H1 (cell line): ENCODE measurements at regions not wholly inside any gene's neighbourhood (a gene's known extent, or its start where the extent isn't known, plus 50 kb on each side); places are given as distances from the start of the nearest gene placed in this dataset.

Source experiments
- CTCF ChIA-PET: fragments of 300-600 bp; sonication (Branson Sonifier 250); formaldehyde crosslinking; loops from one replicate; lab custom pipeline; 2021; ENCODE audit not compliant: partially characterized antibody; lab: Charles Lee
- POLR2A ChIA-PET: fragments of 300-600 bp; sonication (Branson Sonifier 250); formaldehyde crosslinking; loops from one replicate; lab custom pipeline; 2021; ENCODE audit warnings: inconsistent platforms; ENCODE audit not compliant: partially characterized antibody; lab: Charles Lee
- DNase-seq, 2 experiments: peaks; one replicate each; pipeline versions ENCODE4 v3.0.0 to v3.0.0-alpha.2; 2010 to 2022; ENCODE audit warnings: low spot score in 2 of 2, low read depth in 1 of 2, mixed read lengths in 1 of 2
- FAIRE-seq: peaks from 2 replicates; lab custom pipeline; 2011; peaks lifted over from hg19 to GRCh38; lab: Jason Lieb, UNC
- H2AFZ ChIP-seq: 2 replicates; pipeline ENCODE4 v1.8.1; 2012; ENCODE audit warnings: low read length, inconsistent platforms
- H2AK5ac ChIP-seq: 2 replicates; pipeline ENCODE4 v1.6.1; 2013; ENCODE audit warnings: low read depth, low read length
- H2BK120ac ChIP-seq: replicated peaks from 2 replicates; pipeline ENCODE3; 2013; ENCODE audit warnings: low read depth, low read length, inconsistent platforms
- H2BK12ac ChIP-seq: 2 replicates; pipeline ENCODE4 v1.6.1; 2013; ENCODE audit warnings: low read depth, low read length
- H2BK15ac ChIP-seq: 2 replicates; pipeline ENCODE4 v1.6.1; 2013; ENCODE audit warnings: low read length
- H2BK20ac ChIP-seq: 2 replicates; pipeline ENCODE4 v1.6.1; 2013; ENCODE audit warnings: low read length
- H2BK5ac ChIP-seq: 2 replicates; pipeline ENCODE4 v1.6.1; 2013; ENCODE audit warnings: low read depth, low read length
- H3K14ac ChIP-seq: 2 replicates; pipeline ENCODE4 v1.6.1; 2013; ENCODE audit warnings: inconsistent platforms; ENCODE audit not compliant: insufficient read length
- H3K18ac ChIP-seq: 2 replicates; pipeline ENCODE4 v1.6.1; 2013; ENCODE audit warnings: low read length; ENCODE audit errors: extremely low read depth
- H3K23ac ChIP-seq: 2 replicates; pipeline ENCODE4 v1.6.1; 2013; ENCODE audit warnings: inconsistent platforms; ENCODE audit not compliant: insufficient read length
- H3K23me2 ChIP-seq: 2 replicates; pipeline ENCODE4 v1.6.1; 2013; ENCODE audit warnings: low read depth, low read length
- H3K27ac ChIP-seq: 2 replicates; pipeline ENCODE4 v1.6.1; 2011; ENCODE audit warnings: low read depth, low read length, inconsistent platforms
- H3K27me3 ChIP-seq, 4 experiments: replicated peaks in 1 of 4; 1 replicate in 1 of 4; 2 replicates in 3 of 4; pipeline versions ENCODE4 v1.6.1 to v1.8.1; 2011 to 2013; ENCODE audit warnings: low read length in 3 of 4, mild to moderate bottlenecking in 3 of 4, inconsistent platforms in 2 of 4, mixed read lengths in 2 of 4, moderate library complexity in 1 of 4; ENCODE audit not compliant: control insufficient read depth in 3 of 4, insufficient read depth in 3 of 4; ENCODE audit errors: extremely low read depth in 1 of 4
- H3K36me3 ChIP-seq, 4 experiments: 2 replicates each; pipeline versions ENCODE4 v1.6.1 to v1.8.1; 2011 to 2013; ENCODE audit warnings: mild to moderate bottlenecking in 4 of 4, low read length in 3 of 4, moderate library complexity in 2 of 4, control low read depth in 1 of 4, inconsistent platforms in 1 of 4; ENCODE audit not compliant: insufficient read depth in 4 of 4, control insufficient read depth in 2 of 4
- H3K4ac ChIP-seq: replicated peaks from 2 replicates; pipeline ENCODE3; 2013; ENCODE audit warnings: low read length, low read depth, mixed read lengths, inconsistent platforms; ENCODE audit not compliant: insufficient read length
- H3K4me1 ChIP-seq, 4 experiments: replicated peaks in 1 of 4; 1 replicate in 1 of 4; 2 replicates in 3 of 4; pipeline versions ENCODE4 v1.6.1 to v1.8.1; 2011 to 2013; ENCODE audit warnings: low read length in 3 of 4, inconsistent platforms in 2 of 4, mixed read lengths in 1 of 4; ENCODE audit not compliant: insufficient read depth in 4 of 4, control insufficient read depth in 3 of 4
- H3K4me2 ChIP-seq, 2 experiments: 2 replicates each; pipeline versions ENCODE4 v1.6.1 to v1.8.1; 2011 to 2013; ENCODE audit warnings: low read depth in 2 of 2, low read length in 2 of 2, control low read depth in 1 of 2, inconsistent platforms in 1 of 2, mild to moderate bottlenecking in 1 of 2; ENCODE audit not compliant: insufficient read depth in 1 of 2
- H3K4me3 ChIP-seq, 4 experiments: fragments of 200-600, 300-600 bp in 1 of 4; sonication (generic), shearing (Covaris generic), sonication (Bioruptor Twin) in 1 of 4; 2 replicates each; pipeline versions ENCODE4 v1.5.1 to v1.8.1; 2011 to 2016; ENCODE audit warnings: low read length in 4 of 4, low read depth in 3 of 4, control low read depth in 2 of 4, inconsistent platforms in 2 of 4, mild to moderate bottlenecking in 2 of 4, mixed read lengths in 1 of 4, moderate library complexity in 1 of 4; ENCODE audit not compliant: insufficient read depth in 2 of 4; ENCODE audit errors: extremely low read depth in 1 of 4
- H3K56ac ChIP-seq: replicated peaks from 2 replicates; pipeline ENCODE3; 2013; ENCODE audit warnings: low read depth, mild to moderate bottlenecking, mixed read lengths, low read length, inconsistent platforms; ENCODE audit not compliant: insufficient read length
- H3K79me1 ChIP-seq: 2 replicates; pipeline ENCODE4 v1.6.1; 2013; ENCODE audit warnings: low read depth, low read length, control low read depth
- H3K79me2 ChIP-seq, 2 experiments: 2 replicates each; pipeline versions ENCODE4 v1.6.1 to v1.8.1; 2012 to 2013; ENCODE audit warnings: low read length in 2 of 2, mild to moderate bottlenecking in 2 of 2, inconsistent platforms in 1 of 2; ENCODE audit not compliant: insufficient read depth in 2 of 2, control insufficient read depth in 1 of 2
- H3K9ac ChIP-seq, 4 experiments: replicated peaks in 1 of 4; 1 replicate in 1 of 4; 2 replicates in 3 of 4; pipeline versions ENCODE4 v1.6.1 to v1.8.1; 2011 to 2013; ENCODE audit warnings: low read depth in 3 of 4, low read length in 3 of 4, control low read depth in 2 of 4, mild to moderate bottlenecking in 2 of 4, moderate library complexity in 2 of 4, inconsistent platforms in 1 of 4; ENCODE audit errors: extremely low read depth in 1 of 4
- H3K9me3 ChIP-seq, 2 experiments: 2 replicates each; pipeline versions ENCODE4 v1.6.1 to v1.8.1; 2012 to 2013; ENCODE audit warnings: mild to moderate bottlenecking in 2 of 2, moderate library complexity in 2 of 2, control low read depth in 1 of 2, inconsistent platforms in 1 of 2, low read depth in 1 of 2, low read length in 1 of 2, mixed read lengths in 1 of 2; ENCODE audit not compliant: insufficient read depth in 2 of 2
- H4K20me1 ChIP-seq, 2 experiments: replicated peaks in 1 of 2; 2 replicates each; pipeline versions ENCODE3 to v1.8.1; 2011 to 2013; ENCODE audit warnings: inconsistent platforms in 2 of 2, low read length in 2 of 2, mild to moderate bottlenecking in 1 of 2; ENCODE audit not compliant: insufficient read depth in 2 of 2, control insufficient read depth in 1 of 2
- H4K5ac ChIP-seq: 2 replicates; pipeline ENCODE4 v1.6.1; 2013; ENCODE audit warnings: low read length, low read depth, mixed read lengths, inconsistent platforms; ENCODE audit not compliant: insufficient read length
- H4K8ac ChIP-seq: 2 replicates; pipeline ENCODE4 v1.8.0; 2013; ENCODE audit warnings: mild to moderate bottlenecking, moderate library complexity, low read length, inconsistent platforms; ENCODE audit not compliant: insufficient read depth; ENCODE audit errors: extremely low read depth
- H4K91ac ChIP-seq: replicated peaks from 2 replicates; pipeline ENCODE3; 2013; ENCODE audit warnings: low read length, mixed read lengths, inconsistent platforms; ENCODE audit not compliant: insufficient read length
- ASH2L ChIP-seq: fragments of 200-600, 300-600 bp; sonication (generic); IDR thresholded peaks from one replicate; pipeline ENCODE4 v1.7.1; 2017; ENCODE audit warnings: low read length
- GTF2F1 ChIP-seq: IDR thresholded peaks from 2 replicates; pipeline ENCODE4 v1.6.1; 2012; ENCODE audit warnings: low read depth, low read length, improper control_type of control experiment, borderline replicate concordance
- RNF2 ChIP-seq: fragments of 200-900, 300-1000 bp; sonication (generic); IDR thresholded peaks from 2 replicates; pipeline ENCODE4 v1.7.1; 2016; ENCODE audit warnings: borderline replicate concordance, low read depth, mild to moderate bottlenecking, antibody characterized with exemption, low read length; ENCODE audit not compliant: poor library complexity, severe bottlenecking; ENCODE audit errors: missing control alignments
- SIRT6 ChIP-seq: IDR thresholded peaks from one replicate; pipeline ENCODE4 v1.7.1; 2012; ENCODE audit warnings: low read length, inconsistent platforms
- ZNF274 ChIP-seq: IDR thresholded peaks from 2 replicates; pipeline ENCODE4 v1.7.0; 2012; ENCODE audit warnings: low read length, borderline replicate concordance; ENCODE audit errors: extremely low read depth
- WGBS, 2 experiments: shearing (Covaris generic) in 1 of 2; methylation state at CpG; one replicate each; pipeline versions ENCODE4 v1.1.6 to v1.1.7; 2013 to 2015; ENCODE audit warnings: low lambda C conversion rate in 2 of 2, mixed read lengths in 2 of 2, inconsistent platforms in 1 of 2, low coverage in 1 of 2, missing lambda C conversion rate in 1 of 2; ENCODE audit not compliant: insufficient replicate concordance in 2 of 2, insufficient coverage in 1 of 2, insufficient read length in 1 of 2; ENCODE audit errors: extremely low coverage in 1 of 2, missing lambda C conversion rate in 1 of 2; 5-methylcytosine and 5-hydroxymethylcytosine counted together

- no peak overlapping the region for H2BK5ac ChIP-seq
- H2BK12ac ChIP-seq, result no peak overlapping the region
- no peak overlapping the region for H3K14ac ChIP-seq
- no peak overlapping the region for H2AFZ ChIP-seq
- ChIA-PET CTCF (no interaction called here), POLR2A (no interaction called here)
- TF ChIP-seq ZNF274 (no peak), GTF2F1 (no peak), SIRT6 (no peak), ASH2L (no peak), RNF2 (no peak)
- H3K27me3 ChIP-seq, result no peaks in the 10 kb centered on the region
- H3K4me1 ChIP-seq, result no peaks in the 10 kb centered on the region
- H3K27ac ChIP-seq, result no peak overlapping the region
- no peaks in the 10 kb centered on the region for H3K23me2 ChIP-seq
- no peak overlapping the region for H2AK5ac ChIP-seq
- H2BK15ac ChIP-seq, result no peak overlapping the region
- H3K79me2 ChIP-seq, result no peaks in the 10 kb centered on the region
- H3K18ac ChIP-seq, result no peak overlapping the region
- no peaks in the 10 kb centered on the region for H3K36me3 ChIP-seq
- no peak overlapping the region for H3K23ac ChIP-seq
- DNase-seq (no peak), FAIRE-seq (no peak)
- H4K91ac ChIP-seq, result no peak overlapping the region
- no peaks in the 10 kb centered on the region for H3K9me3 ChIP-seq
- H4K20me1 ChIP-seq, result no peaks in the 10 kb centered on the region
- H3K79me1 ChIP-seq, result no peaks in the 10 kb centered on the region
- H3K56ac ChIP-seq, result no peak overlapping the region
- H4K8ac ChIP-seq, result no peak overlapping the region
- no peak overlapping the region for H3K4ac ChIP-seq
- H3K4me2 ChIP-seq, result no peak overlapping the region
- no peak overlapping the region for H3K4me3 ChIP-seq
- H4K5ac ChIP-seq, result no peak overlapping the region
- H2BK120ac ChIP-seq, result no peak overlapping the region
- H3K9ac ChIP-seq, result no peak overlapping the region
- 100% methylated on average over 1 of the region's 1 CpG; no CpG with 5 or more reads in 1 of the 2 experiments for WGBS, 2 experiments
- no peak overlapping the region for H2BK20ac ChIP-seq
These were observed 389.4 kb downstream of the DIPK2A start for GRCh38 chr3:144361002-144361401.
